ENCODE measurements at regions not wholly inside any gene's neighbourhood (a gene's known extent, or its start where the extent isn't known, plus 50 kb on each side); places are given as distances from the start of the nearest gene placed in this dataset.
A peak's percentile ranks its signal among the peaks of the same experiment; 100 is the strongest.

DNA sequence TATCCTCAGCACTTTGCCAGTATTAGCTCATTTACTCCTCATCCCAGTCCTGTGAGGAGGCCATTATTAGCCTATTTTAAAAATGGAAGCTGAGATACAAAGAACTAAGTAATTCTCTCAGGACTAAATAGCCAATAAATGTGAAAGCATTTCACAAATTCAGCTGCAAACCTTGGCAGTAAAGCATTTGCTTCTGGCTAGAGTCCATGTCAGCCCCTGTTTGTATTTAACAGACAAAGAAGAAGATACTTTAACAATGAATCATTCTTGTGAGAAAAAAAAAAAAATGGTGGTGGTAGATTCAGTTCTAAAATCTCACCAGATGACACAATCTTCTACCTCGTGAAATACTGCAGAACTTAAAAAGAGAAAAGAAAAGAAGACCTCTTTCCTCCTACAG, 85.0 kb upstream of the CNTN6 start:
- Histone ChIP-seq H3K9me3 (replicated peaks; ENCODE audit: control insufficient read depth, low read depth, low read length) (no peaks in the 10 kb centered on the region), H3K4me3 (ENCODE audit: low read length) (no peak overlapping the region), H3K27ac (ENCODE audit: low read length) (no peak overlapping the region), H3K27me3 (ENCODE audit: control insufficient read depth, insufficient read depth, low read length) (no peaks in the 10 kb centered on the region), H3K36me3 (ENCODE audit: control insufficient read depth, insufficient read depth, low read length) (no peaks in the 10 kb centered on the region), H3K4me1 (ENCODE audit: control insufficient read depth, insufficient read depth, low read length) (no peaks in the 10 kb centered on the region)
- WGBS (ENCODE audit: insufficient coverage), result no CpG with 5 or more reads among the region's 1 CpG
- peak; percentile 97 for DNase-seq

GRCh38 chr3:1010228-1010627, 82.6 kb upstream of the CNTN6 start:
- Histone ChIP-seq H3K27ac (ENCODE audit: low read length) (no peak overlapping the region), H3K4me3 (ENCODE audit: low read length) (no peak overlapping the region), H3K36me3 (ENCODE audit: control insufficient read depth, insufficient read depth, low read length) (no peaks in the 10 kb centered on the region), H3K4me1 (ENCODE audit: control insufficient read depth, insufficient read depth, low read length) (no peaks in the 10 kb centered on the region), H3K27me3 (ENCODE audit: control insufficient read depth, insufficient read depth, low read length) (no peaks in the 10 kb centered on the region), H3K9me3 (replicated peaks; ENCODE audit: control insufficient read depth, low read depth, low read length) (no peaks in the 10 kb centered on the region)
- DNase-seq, result no peak
- no CpG with 5 or more reads among the region's 1 CpG for WGBS (ENCODE audit: insufficient coverage)

GRCh38 chr3:1015826-1016225, 77.0 kb upstream of the CNTN6 start:
- no peaks in the 10 kb centered on the region for H3K9me3 ChIP-seq (replicated peaks; ENCODE audit: control insufficient read depth, low read depth, low read length)
- H3K27me3 ChIP-seq (ENCODE audit: control insufficient read depth, insufficient read depth, low read length), result no peaks in the 10 kb centered on the region
- H3K4me3 ChIP-seq (ENCODE audit: low read length), result no peak overlapping the region
- DNase-seq, result peak; percentile 52
- H3K4me1 ChIP-seq (ENCODE audit: control insufficient read depth, insufficient read depth, low read length), result no peaks in the 10 kb centered on the region
- no peaks in the 10 kb centered on the region for H3K36me3 ChIP-seq (ENCODE audit: control insufficient read depth, insufficient read depth, low read length)
- WGBS (ENCODE audit: insufficient coverage), result no CpG with 5 or more reads among the region's 2 CpGs
- H3K27ac ChIP-seq (ENCODE audit: low read length), result no peak overlapping the region

DNA sequence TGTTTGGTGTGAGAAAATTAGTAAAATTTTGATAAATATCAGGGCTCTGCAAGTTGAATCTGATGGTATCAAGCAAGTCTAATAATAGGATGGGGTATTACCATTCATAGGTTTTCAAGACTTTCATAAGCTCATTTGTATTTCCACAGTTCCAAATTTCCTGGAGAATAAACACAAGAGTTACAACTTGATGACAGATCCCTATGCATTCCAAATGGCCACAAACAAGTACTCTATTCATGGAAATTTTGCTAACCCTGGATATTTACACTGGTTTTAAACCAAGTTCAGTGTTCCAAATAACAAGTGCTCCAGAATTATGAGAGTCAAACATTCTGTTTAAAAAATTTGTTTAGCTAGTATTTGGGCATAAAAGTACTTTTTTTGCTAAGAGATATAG, 75.0 kb upstream of the CNTN6 start:
- Histone ChIP-seq H3K36me3 (ENCODE audit: control insufficient read depth, insufficient read depth, low read length) (no peaks in the 10 kb centered on the region), H3K4me3 (ENCODE audit: low read length) (no peak overlapping the region), H3K9me3 (replicated peaks; ENCODE audit: control insufficient read depth, low read depth, low read length) (no peaks in the 10 kb centered on the region), H3K4me1 (ENCODE audit: control insufficient read depth, insufficient read depth, low read length) (no peaks in the 10 kb centered on the region), H3K27ac (ENCODE audit: low read length) (no peak overlapping the region), H3K27me3 (ENCODE audit: control insufficient read depth, insufficient read depth, low read length) (no peaks in the 10 kb centered on the region)
- peak; percentile 68 for DNase-seq

GRCh38 chr3:1019157-1019556, 73.7 kb upstream of the CNTN6 start:
- DNase-seq, result no peak
- no CpG with 5 or more reads among the region's 2 CpGs for WGBS (ENCODE audit: insufficient coverage)
- no peak overlapping the region for H3K27ac ChIP-seq (ENCODE audit: low read length)
- H3K9me3 ChIP-seq (replicated peaks; ENCODE audit: control insufficient read depth, low read depth, low read length), result no peaks in the 10 kb centered on the region
- H3K4me1 ChIP-seq (ENCODE audit: control insufficient read depth, insufficient read depth, low read length), result no peaks in the 10 kb centered on the region
- H3K4me3 ChIP-seq (ENCODE audit: low read length), result no peak overlapping the region
- H3K36me3 ChIP-seq (ENCODE audit: control insufficient read depth, insufficient read depth, low read length), result no peaks in the 10 kb centered on the region
- H3K27me3 ChIP-seq (ENCODE audit: control insufficient read depth, insufficient read depth, low read length), result no peaks in the 10 kb centered on the region

- Histone ChIP-seq H3K27me3 (ENCODE audit: control insufficient read depth, insufficient read depth, low read length) (no peaks in the 10 kb centered on the region), H3K4me1 (ENCODE audit: control insufficient read depth, insufficient read depth, low read length) (no peaks in the 10 kb centered on the region), H3K36me3 (ENCODE audit: control insufficient read depth, insufficient read depth, low read length) (no peaks in the 10 kb centered on the region), H3K4me3 (ENCODE audit: low read length) (no peak overlapping the region), H3K9me3 (replicated peaks; ENCODE audit: control insufficient read depth, low read depth, low read length) (no peaks in the 10 kb centered on the region), H3K27ac (ENCODE audit: low read length) (no peak overlapping the region)
- DNase-seq, result no peak
- WGBS (ENCODE audit: insufficient coverage), result no CpG with 5 or more reads among the region's 2 CpGs
Measured at GRCh38 chr3:1026395-1026794, 66.4 kb upstream of the CNTN6 start.

DNA sequence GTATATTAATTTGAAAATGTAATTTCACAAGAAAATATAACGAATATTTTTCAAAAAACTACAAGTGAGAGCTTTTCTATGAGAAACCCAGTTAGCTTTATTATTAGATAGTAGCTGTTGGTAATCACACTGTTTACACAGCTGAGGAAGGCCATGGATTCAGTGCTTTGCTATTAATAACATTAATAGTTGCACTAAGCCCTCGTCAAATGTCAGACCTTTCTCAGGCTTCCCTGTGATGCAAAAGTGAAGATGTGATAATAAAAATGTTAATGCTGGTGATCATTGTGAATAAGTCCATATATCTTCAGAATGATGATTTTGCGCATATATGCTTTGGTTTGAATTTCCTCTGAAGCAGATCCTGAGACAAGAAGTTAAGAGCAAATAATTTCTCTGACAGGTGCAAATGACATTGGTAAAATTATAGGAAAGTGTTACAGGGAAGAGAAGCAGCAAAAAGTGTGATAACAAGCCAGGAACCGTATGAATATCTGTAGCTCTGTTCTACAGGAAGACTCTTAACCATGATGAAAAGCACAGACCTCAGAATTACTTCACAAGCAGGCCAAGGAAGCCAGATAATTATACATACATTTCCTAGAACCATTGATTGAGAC, 56.5 kb upstream of the CNTN6 start:
- no peaks in the 10 kb centered on the region for H3K36me3 ChIP-seq (ENCODE audit: control insufficient read depth, insufficient read depth, low read length)
- no CpG with 5 or more reads among the region's 4 CpGs for WGBS (ENCODE audit: insufficient coverage)
- peaks cover 2% of the 10 kb centered on the region for H3K9me3 ChIP-seq (replicated peaks; ENCODE audit: control insufficient read depth, low read depth, low read length)

GRCh38 chr3:1037631-1038030, 55.2 kb upstream of the CNTN6 start:
- no peaks in the 10 kb centered on the region for H3K4me1 ChIP-seq (ENCODE audit: control insufficient read depth, insufficient read depth, low read length)
- no peak for DNase-seq
- H3K27ac ChIP-seq (ENCODE audit: low read length), result no peak overlapping the region
- no peaks in the 10 kb centered on the region for H3K27me3 ChIP-seq (ENCODE audit: control insufficient read depth, insufficient read depth, low read length)
- H3K36me3 ChIP-seq (ENCODE audit: control insufficient read depth, insufficient read depth, low read length), result no peaks in the 10 kb centered on the region
- H3K9me3 ChIP-seq (replicated peaks; ENCODE audit: control insufficient read depth, low read depth, low read length), result peaks cover 2% of the 10 kb centered on the region
- 100% methylated on average over 1 of the region's 5 CpGs for WGBS (ENCODE audit: insufficient coverage)
- no peak overlapping the region for H3K4me3 ChIP-seq (ENCODE audit: low read length)

More for the DNA sequence above, 56.5 kb upstream of the CNTN6 start:
- no peak overlapping the region for H3K27ac ChIP-seq (ENCODE audit: low read length)
- no peaks in the 10 kb centered on the region for H3K4me1 ChIP-seq (ENCODE audit: control insufficient read depth, insufficient read depth, low read length)
- no peak overlapping the region for H3K4me3 ChIP-seq (ENCODE audit: low read length)
- H3K27me3 ChIP-seq (ENCODE audit: control insufficient read depth, insufficient read depth, low read length), result no peaks in the 10 kb centered on the region
- no peak for DNase-seq
